BLaER1 (cell line): ENCODE measurements at regions not wholly inside any gene's neighbourhood (a gene's known extent, or its start where the extent isn't known, plus 50 kb on each side); places are given as distances from the start of the nearest gene placed in this dataset.
"Not testable (repeated sequence)": the region's sequence is repeated elsewhere in the genome, so short reads cannot be mapped to it uniquely, and the experiment has no call there.

ENCODE experiments used
- H3K27ac ChIP-seq: shearing (Covaris generic); formaldehyde crosslinking; 2 replicates; pipeline ENCODE4 v1.8.1; 2022
- H3K27me3 ChIP-seq: shearing (Covaris generic); formaldehyde crosslinking; 2 replicates; pipeline ENCODE4 v1.8.1; 2022
- H3K36me3 ChIP-seq: shearing (Covaris generic); formaldehyde crosslinking; 2 replicates; pipeline ENCODE4 v1.8.1; 2022
- H3K4me1 ChIP-seq: shearing (Covaris generic); formaldehyde crosslinking; 2 replicates; pipeline ENCODE4 v1.8.1; 2022
- H3K4me2 ChIP-seq: shearing (Covaris generic); formaldehyde crosslinking; 2 replicates; pipeline ENCODE4 v1.8.1; 2022
- H3K4me3 ChIP-seq: shearing (Covaris generic); formaldehyde crosslinking; 2 replicates; pipeline ENCODE4 v1.8.1; 2022
- H3K9ac ChIP-seq: shearing (Covaris generic); formaldehyde crosslinking; 2 replicates; pipeline ENCODE4 v1.8.1; 2022
- H3K9me3 ChIP-seq: shearing (Covaris generic); formaldehyde crosslinking; 2 replicates; pipeline ENCODE4 v1.8.1; 2022
- H4K20me1 ChIP-seq: shearing (Covaris generic); formaldehyde crosslinking; 2 replicates; pipeline ENCODE4 v1.8.1; 2022
- Cebpa-rat ChIP-seq: shearing (Covaris generic); IDR thresholded peaks from 2 replicates; pipeline ENCODE4 v1.8.1; 2022

DNA sequence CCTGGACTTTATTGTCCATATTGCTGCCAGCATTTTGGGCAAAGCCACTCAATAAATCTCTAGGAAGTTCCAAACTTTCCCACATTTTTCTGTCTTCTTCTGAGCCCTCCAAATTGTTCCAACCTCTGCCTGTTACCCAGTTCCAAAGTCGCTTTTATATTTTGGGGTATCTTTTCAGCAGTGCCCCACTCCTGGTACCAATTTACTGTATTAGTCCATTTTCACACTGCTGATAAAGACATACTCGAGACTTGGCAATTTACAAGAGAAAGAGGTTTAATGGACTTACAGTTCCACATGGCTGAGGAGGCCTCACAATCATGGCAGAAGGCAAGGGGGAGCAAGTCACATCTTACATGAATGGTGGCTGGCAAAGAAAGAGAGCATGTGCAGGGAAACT lies 53.4 kb downstream of the AHSP start:
- H3K4me3 ChIP-seq, H3K27me3 ChIP-seq, H4K20me1 ChIP-seq, H3K4me1 ChIP-seq, H3K4me2 ChIP-seq, H3K27ac ChIP-seq, H3K9ac ChIP-seq, H3K36me3 ChIP-seq: not testable (repeated sequence)
- H3K9me3 ChIP-seq: peaks cover 57% of the 10 kb centered on the region

DNA sequence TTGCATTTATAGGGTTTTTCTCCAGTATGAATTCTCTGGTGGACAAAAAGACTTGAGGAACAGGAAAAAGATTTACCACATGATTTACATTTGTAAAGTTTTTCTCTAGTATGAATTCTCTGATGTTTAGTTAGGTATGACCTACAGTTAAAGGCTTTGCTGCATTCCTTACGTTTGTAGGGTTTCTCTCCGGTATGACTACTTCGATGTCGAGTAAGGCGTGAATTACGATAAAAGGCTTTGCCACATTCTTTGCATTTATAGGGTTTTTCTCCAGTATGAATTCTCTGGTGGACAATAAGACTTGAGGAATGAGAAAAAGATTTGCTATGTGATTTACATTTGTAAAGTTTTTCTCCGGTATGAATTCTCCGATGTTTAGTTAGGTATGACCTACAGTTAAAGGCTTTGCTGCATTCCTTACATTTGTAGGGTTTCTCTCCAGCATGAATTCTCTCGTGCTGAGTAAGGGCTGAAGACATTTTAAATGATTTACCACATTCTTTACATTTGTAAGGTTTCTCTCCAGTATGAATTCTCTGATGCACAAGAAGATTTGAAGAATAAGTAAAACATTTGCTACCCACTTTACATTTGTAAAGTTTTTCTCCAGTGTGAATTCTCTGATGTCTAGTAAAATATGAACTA lies 74.2 kb downstream of the AHSP start:
- H4K20me1 ChIP-seq, H3K9ac ChIP-seq, H3K27me3 ChIP-seq, H3K27ac ChIP-seq, H3K36me3 ChIP-seq, H3K4me1 ChIP-seq, H3K4me3 ChIP-seq, H3K4me2 ChIP-seq: not testable (repeated sequence)
- H3K9me3 ChIP-seq: peaks cover 87% of the 10 kb centered on the region

DNA sequence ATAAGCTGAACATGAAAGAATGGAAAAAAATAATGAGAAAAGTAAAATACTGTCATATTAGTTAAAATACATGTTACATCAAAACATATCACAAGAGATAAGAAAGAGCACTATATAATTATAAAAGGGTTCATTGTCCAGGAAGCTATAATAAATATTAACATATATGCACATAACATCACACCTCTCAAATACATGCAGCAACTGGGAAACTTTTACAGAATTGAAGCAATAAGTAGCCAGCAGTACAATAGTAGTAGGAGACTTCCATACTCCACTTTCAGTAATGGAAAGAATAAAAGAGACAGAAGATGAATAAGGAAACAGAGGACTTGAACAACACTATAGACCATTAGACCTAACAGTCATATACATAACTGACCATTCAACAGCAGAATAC lies 90.4 kb downstream of the AHSP start:
- no peak overlapping the region for H3K9ac ChIP-seq
- H3K9me3 ChIP-seq: peaks cover 25% of the 10 kb centered on the region
- no peak overlapping the region for H3K27ac ChIP-seq
- no peaks in the 10 kb centered on the region for H3K36me3 ChIP-seq
- TF ChIP-seq Cebpa-rat: no peak
- no peak overlapping the region for H3K4me3 ChIP-seq
- H3K4me1 ChIP-seq: no peaks in the 10 kb centered on the region
- H3K27me3 ChIP-seq: no peaks in the 10 kb centered on the region
- no peak overlapping the region for H3K4me2 ChIP-seq
- H4K20me1 ChIP-seq: no peaks in the 10 kb centered on the region

DNA sequence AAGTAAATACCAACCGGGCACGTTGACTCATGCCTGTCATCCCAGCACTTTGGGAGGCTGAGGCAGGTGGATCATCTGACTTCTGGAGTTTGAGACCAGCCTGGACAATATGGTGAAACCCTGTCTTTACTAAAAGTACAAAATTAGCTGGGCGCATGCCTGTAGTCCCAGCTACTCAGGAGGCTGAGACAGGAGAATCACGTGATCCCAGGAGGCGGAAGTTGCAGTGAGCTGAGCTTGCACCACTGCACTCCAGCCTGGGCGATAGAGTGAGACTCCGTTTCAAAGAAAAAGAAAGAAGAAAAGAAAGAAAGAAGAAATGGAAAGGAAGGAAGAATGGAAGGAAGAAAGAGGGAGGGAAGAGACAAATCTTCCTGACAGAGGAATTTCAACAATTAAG lies 108.7 kb downstream of the AHSP start:
- no peak for TF ChIP-seq Cebpa-rat
- Histone ChIP-seq H3K9ac (no peak overlapping the region), H3K4me3 (no peak overlapping the region)

DNA sequence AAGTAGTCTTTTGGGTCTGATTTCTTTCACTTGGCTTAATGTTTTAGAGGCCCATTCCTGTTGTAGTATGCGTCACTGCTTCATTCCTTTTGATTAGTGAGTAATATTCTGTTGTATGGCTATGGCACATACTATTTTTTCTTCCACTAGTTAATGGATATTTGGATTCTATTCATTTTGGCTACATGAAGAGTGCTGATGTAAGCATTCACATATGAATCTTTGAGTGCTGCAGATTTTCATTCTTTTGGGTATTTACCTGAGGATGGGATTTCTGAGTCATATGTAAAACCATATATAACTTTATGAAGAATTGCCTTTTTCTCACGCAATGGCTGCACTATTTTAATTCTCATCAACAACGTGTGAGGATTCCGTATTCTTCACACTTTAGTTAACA lies 113.6 kb downstream of the AHSP start:
- Histone ChIP-seq H3K4me1 (no peaks in the 10 kb centered on the region), H3K9me3 (no peaks in the 10 kb centered on the region; the same call in 1 of the 2 replicates), H3K36me3 (no peaks in the 10 kb centered on the region), H3K27ac (no peak overlapping the region), H3K4me3 (no peak overlapping the region), H3K9ac (no peak overlapping the region), H3K27me3 (no peaks in the 10 kb centered on the region), H3K4me2 (no peak overlapping the region), H4K20me1 (no peaks in the 10 kb centered on the region)
- TF ChIP-seq Cebpa-rat: no peak

More for the DNA sequence above, 108.7 kb downstream of the AHSP start:
- no peaks in the 10 kb centered on the region for H3K27me3 ChIP-seq
- H3K9me3 ChIP-seq: no peaks in the 10 kb centered on the region
- no peaks in the 10 kb centered on the region for H3K36me3 ChIP-seq
- H3K27ac ChIP-seq: no peak overlapping the region
- no peak overlapping the region for H3K4me2 ChIP-seq
- no peaks in the 10 kb centered on the region for H3K4me1 ChIP-seq
- no peaks in the 10 kb centered on the region for H4K20me1 ChIP-seq

DNA sequence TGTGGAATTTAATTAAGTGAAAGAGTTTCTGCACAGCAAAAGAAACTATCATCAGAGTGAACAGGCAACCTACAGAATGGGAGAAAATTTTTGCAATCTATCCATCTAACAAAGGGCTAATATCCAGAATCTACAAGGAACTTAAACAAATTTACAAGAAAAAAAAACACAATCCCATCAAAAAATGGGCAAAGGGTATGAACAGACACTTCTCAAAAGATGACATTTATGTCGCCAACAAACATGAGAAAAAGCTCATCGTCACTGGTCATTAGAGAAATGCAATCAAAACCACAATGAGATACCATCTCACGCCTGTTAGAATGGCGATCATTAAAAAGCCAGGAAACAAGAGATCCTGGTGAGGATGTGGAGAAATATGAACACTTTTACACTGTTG lies 128.0 kb downstream of the AHSP start:
- H3K27me3 ChIP-seq: not testable (repeated sequence)

DNA sequence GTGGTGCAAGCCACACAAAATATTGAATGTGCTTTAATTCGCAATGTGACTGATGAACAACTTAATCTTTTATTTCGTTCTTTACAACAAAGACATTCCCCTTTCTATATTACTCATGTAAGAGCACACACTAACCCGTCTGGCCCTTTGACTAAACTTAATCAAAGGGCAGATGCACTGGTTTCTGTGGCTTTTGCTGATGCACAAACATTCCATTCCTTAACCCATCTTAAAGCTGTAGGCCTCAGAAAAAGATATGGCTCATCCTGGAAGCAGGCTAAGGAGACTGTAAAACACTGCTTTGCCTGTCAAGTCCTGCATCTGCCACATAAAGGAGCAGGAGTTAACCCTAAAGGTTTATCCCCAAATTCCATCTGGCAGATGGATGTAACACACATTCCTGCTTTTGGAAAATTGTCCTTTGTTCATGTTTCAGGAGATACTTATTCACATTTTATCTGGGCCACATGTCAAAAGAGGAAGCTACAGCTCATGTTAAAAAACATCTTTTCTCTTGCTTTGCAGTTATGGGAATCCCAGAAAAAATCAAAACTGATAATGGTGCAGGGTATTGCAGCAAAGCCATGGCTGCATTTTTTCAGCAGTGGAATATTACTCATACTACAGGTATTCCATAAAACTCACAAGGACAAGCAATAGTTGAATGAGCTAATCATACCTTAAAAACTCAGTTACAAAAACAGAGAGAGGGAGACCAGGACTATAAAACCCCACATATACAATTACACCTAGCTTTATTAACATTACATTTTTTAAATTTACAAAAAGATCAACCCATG lies 137.2 kb downstream of the AHSP start:
- Histone ChIP-seq H3K9ac (no peak overlapping the region), H3K9me3 (peaks cover 50% of the 10 kb centered on the region)
- TF ChIP-seq Cebpa-rat: no peak

More for the DNA sequence above, 128.0 kb downstream of the AHSP start:
- not testable (repeated sequence) for H4K20me1 ChIP-seq, H3K27ac ChIP-seq, H3K4me1 ChIP-seq, H3K9ac ChIP-seq, H3K4me2 ChIP-seq, H3K36me3 ChIP-seq, H3K4me3 ChIP-seq
- H3K9me3 ChIP-seq: peaks cover 38% of the 10 kb centered on the region

DNA sequence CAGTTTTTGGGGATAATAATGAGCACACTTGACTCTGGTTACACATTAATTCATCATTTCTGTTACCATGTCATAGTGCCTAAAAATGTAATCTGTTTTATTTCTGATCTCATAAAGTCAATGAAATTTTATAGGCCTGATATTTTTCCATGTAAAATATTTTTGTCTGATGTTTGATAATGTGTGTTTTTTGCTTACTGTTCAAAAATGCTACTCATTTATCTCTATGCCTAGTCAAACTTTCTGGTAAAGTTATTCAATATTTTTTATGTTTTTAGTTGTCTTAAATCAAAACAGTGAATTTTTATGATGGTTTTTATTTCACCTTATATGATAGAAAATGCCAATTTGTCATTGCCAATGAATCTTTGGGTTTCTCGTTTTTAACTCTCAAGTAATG lies 147.0 kb downstream of the AHSP start:
- peaks cover 30% of the 10 kb centered on the region for H3K9me3 ChIP-seq
- TF ChIP-seq Cebpa-rat: no peak
- H4K20me1 ChIP-seq: no peaks in the 10 kb centered on the region

More for the DNA sequence above, 137.2 kb downstream of the AHSP start:
- Histone ChIP-seq H3K36me3 (no peaks in the 10 kb centered on the region), H3K4me3 (no peak overlapping the region), H3K27me3 (no peaks in the 10 kb centered on the region), H3K4me1 (peaks cover 10% of the 10 kb centered on the region), H3K27ac (no peak overlapping the region), H4K20me1 (no peaks in the 10 kb centered on the region), H3K4me2 (no peak overlapping the region)

DNA sequence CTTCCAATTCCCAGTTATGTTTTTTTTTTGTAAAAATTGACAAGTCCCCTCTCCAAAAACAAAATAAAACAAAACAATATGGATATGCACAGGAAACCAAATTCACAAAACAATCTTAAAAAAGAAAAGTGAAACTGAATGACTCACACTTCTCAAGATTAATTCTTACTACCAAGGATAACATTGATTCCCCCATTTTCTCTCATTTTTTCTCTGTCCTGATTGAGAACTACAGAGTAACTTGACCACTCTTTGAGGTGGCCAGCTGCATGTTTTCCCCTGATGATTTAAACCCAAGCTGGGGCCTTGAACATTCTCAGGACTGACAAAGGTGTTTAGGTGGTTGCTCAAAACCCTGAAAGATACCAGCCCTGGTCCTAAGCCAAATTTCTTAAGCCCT lies 149.0 kb downstream of the AHSP start:
- no peaks in the 10 kb centered on the region for H4K20me1 ChIP-seq
- peaks cover 18% of the 10 kb centered on the region for H3K4me1 ChIP-seq
- no peak overlapping the region for H3K4me2 ChIP-seq
- peaks cover 26% of the 10 kb centered on the region for H3K9me3 ChIP-seq
- H3K27ac ChIP-seq: no peak overlapping the region
- H3K36me3 ChIP-seq: no peaks in the 10 kb centered on the region
- H3K27me3 ChIP-seq: no peaks in the 10 kb centered on the region
- H3K4me3 ChIP-seq: no peak overlapping the region
- TF ChIP-seq Cebpa-rat: no peak
- H3K9ac ChIP-seq: no peak overlapping the region

More for the DNA sequence above, 147.0 kb downstream of the AHSP start:
- H3K4me2 ChIP-seq: no peak overlapping the region
- H3K27me3 ChIP-seq: no peaks in the 10 kb centered on the region
- no peak overlapping the region for H3K4me3 ChIP-seq
- H3K9ac ChIP-seq: no peak overlapping the region
- no peak overlapping the region for H3K27ac ChIP-seq
- H3K4me1 ChIP-seq: peaks cover 17% of the 10 kb centered on the region
- H3K36me3 ChIP-seq: no peaks in the 10 kb centered on the region

DNA sequence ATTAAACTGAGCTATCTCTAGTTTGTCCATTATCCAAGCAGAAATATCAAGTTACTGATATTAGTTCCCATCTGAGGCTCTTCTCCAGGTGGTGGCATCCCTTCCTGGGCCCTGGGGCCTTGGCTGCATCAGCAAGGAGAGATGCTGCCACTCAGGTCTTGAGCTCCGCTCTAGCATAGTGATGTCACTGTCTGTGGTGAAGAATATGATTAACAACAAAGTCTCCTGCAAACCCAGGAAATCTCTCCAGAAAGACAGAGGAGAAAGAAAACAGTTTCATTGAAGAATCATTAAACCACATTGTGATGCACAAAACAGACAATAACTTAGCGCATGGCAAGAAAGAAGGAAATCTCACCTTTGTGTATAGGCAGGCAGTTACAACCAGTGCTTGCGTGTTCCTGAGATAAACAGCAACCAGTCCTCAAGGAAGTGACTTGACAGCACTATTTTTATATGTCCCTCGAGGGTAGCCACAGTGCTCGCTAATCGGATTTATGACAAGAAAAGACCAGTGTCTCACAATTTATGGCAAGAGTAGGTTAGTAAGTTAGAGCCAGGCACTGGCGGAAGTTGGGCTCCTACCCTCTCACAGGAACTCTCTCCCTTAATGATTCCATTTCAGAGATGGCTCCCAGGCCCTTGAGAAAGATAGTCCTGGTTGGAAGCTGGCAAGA lies 151.1 kb downstream of the AHSP start:
- Histone ChIP-seq H3K4me3 (no peak overlapping the region), H3K4me2 (peak overlapping the region; percentile 69), H3K9ac (no peak overlapping the region; the same call in 1 of the 2 replicates)

DNA sequence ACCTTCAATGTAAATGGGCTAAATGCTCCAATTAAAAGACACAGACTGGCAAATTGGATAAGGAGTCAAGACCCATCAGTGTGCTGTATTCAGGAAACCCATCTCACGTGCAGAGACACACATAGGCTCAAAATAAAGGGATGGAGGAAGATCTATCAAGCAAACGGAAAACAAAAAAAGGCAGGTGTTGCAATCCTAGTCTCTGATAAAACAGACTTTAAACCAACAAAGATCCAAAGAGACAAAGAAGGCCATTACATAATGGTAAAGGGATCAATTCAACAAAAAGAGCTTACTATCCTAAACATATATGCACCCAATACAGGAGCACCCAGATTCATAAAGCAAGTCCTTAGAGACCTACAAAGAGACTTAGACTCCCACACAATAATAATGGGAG lies 161.6 kb downstream of the AHSP start:
- H3K27me3 ChIP-seq, H3K9ac ChIP-seq, H3K27ac ChIP-seq, H3K4me3 ChIP-seq, H3K4me1 ChIP-seq, H4K20me1 ChIP-seq, H3K36me3 ChIP-seq, H3K4me2 ChIP-seq: not testable (repeated sequence)
- peaks cover 36% of the 10 kb centered on the region for H3K9me3 ChIP-seq

More for the DNA sequence above, 151.1 kb downstream of the AHSP start:
- H3K27ac ChIP-seq: peak overlapping the region; percentile 57; the same call in 1 of the 2 replicates
- H3K9me3 ChIP-seq: peaks cover 21% of the 10 kb centered on the region
- no peaks in the 10 kb centered on the region for H3K27me3 ChIP-seq
- no peak for TF ChIP-seq Cebpa-rat
- H4K20me1 ChIP-seq: no peaks in the 10 kb centered on the region
- peaks cover 18% of the 10 kb centered on the region for H3K4me1 ChIP-seq
- H3K36me3 ChIP-seq: no peaks in the 10 kb centered on the region

DNA sequence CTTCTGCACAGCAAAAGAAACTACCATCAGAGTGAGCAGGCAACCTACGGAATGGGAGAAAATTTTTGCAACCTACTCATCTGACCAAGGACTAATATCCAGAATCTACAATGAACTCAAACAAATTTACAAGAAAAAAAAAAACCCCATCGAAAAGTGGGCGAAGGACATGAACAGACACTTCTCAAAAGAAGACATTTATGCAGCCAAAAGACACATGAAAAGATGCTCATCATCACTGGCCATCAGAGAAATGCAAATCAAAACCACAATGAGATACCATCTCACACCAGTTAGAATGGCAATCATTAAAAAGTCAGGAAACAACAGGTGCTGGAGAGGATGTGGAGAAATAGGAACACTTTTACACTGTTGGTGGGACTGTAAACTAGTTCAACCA lies 164.6 kb downstream of the AHSP start:
- not testable (repeated sequence) for H3K27ac ChIP-seq, H3K4me3 ChIP-seq, H3K9ac ChIP-seq, H3K27me3 ChIP-seq, H3K36me3 ChIP-seq, H3K4me2 ChIP-seq, H3K9me3 ChIP-seq, H4K20me1 ChIP-seq
- H3K4me1 ChIP-seq: peaks cover 19% of the 10 kb centered on the region
